ENCODE measurements at regions not wholly inside any gene's neighbourhood (a gene's known extent, or its start where the extent isn't known, plus 50 kb on each side); places are given as distances from the start of the nearest gene placed in this dataset.

GRCh38 chr15:61517335-61517734, 288.2 kb upstream of the RORA start:
- in situ Hi-C loops (cut with MboI), result no loop called here
- no peaks in the 10 kb centered on the region; the same call in 1 of the 2 replicates for H3K27me3 ChIP-seq (replicated peaks; ENCODE audit: insufficient read depth)
- no peaks in the 10 kb centered on the region for H3F3A ChIP-seq (ENCODE audit: insufficient read depth)
- no peaks in the 10 kb centered on the region for H3K9me2 ChIP-seq (ENCODE audit: insufficient read depth)
- no peaks in the 10 kb centered on the region for H3K36me3 ChIP-seq (ENCODE audit: low read depth)
- DNase-seq, result no peak
- TF ChIP-seq EZH2phosphoT487 (IDR thresholded peaks at IDR 0.05; ENCODE audit: insufficient read depth, low read depth) (no peak), EZH2 (IDR thresholded peaks at IDR 0.05; ENCODE audit: insufficient read depth, poor library complexity, severe bottlenecking) (no peak)
- no peak overlapping the region for H2AFZ ChIP-seq
- no peaks in the 10 kb centered on the region for H3K4me1 ChIP-seq (ENCODE audit: insufficient read depth)
- no peaks in the 10 kb centered on the region for H4K20me1 ChIP-seq (ENCODE audit: insufficient read depth)
- H3K79me2 ChIP-seq (ENCODE audit: insufficient read depth), result no peaks in the 10 kb centered on the region
- no peaks in the 10 kb centered on the region for H3K9me3 ChIP-seq (ENCODE audit: low read depth)
- H3K27ac ChIP-seq, result no peak overlapping the region
- no peak overlapping the region for H3K4me2 ChIP-seq (ENCODE audit: unreplicated experiment)
- H3K4me3 ChIP-seq, result no peak overlapping the region
- no peak overlapping the region for H3K9ac ChIP-seq

- Histone ChIP-seq H3K4me1 (ENCODE audit: insufficient read depth) (no peaks in the 10 kb centered on the region), H3K9me3 (ENCODE audit: low read depth) (no peaks in the 10 kb centered on the region), H3K9me2 (ENCODE audit: insufficient read depth) (no peaks in the 10 kb centered on the region), H3K36me3 (ENCODE audit: low read depth) (no peaks in the 10 kb centered on the region), H4K20me1 (ENCODE audit: insufficient read depth) (no peaks in the 10 kb centered on the region), H3K27me3 (replicated peaks; ENCODE audit: insufficient read depth) (no peaks in the 10 kb centered on the region), H3K79me2 (ENCODE audit: insufficient read depth) (no peaks in the 10 kb centered on the region), H3F3A (ENCODE audit: insufficient read depth) (no peaks in the 10 kb centered on the region), H2AFZ (no peak overlapping the region), H3K9ac (no peak overlapping the region), H3K4me3 (no peak overlapping the region), H3K4me2 (ENCODE audit: unreplicated experiment) (no peak overlapping the region), H3K27ac (no peak overlapping the region)
- 4 to 7% methylated on average over 1 of the region's 1 CpG for WGBS, 2 experiments (ENCODE audit: low coverage in 1 of 2, low lambda C conversion rate in 2 of 2, missing lambda C conversion rate in 2 of 2)
- no peak for TF ChIP-seq EZH2 (IDR thresholded peaks at IDR 0.05; ENCODE audit: insufficient read depth, poor library complexity, severe bottlenecking)
- TF ChIP-seq EZH2phosphoT487 (IDR thresholded peaks at IDR 0.05; ENCODE audit: insufficient read depth, low read depth), result no peak
- DNase-seq, result no peak
- in situ Hi-C loops (cut with MboI), result no loop called here
These were observed 282.7 kb upstream of the RORA start for GRCh38 chr15:61511756-61512155.

- TF ChIP-seq EZH2 (IDR thresholded peaks at IDR 0.05; ENCODE audit: insufficient read depth, poor library complexity, severe bottlenecking) (no peak), EZH2phosphoT487 (IDR thresholded peaks at IDR 0.05; ENCODE audit: insufficient read depth, low read depth) (no peak)
- WGBS, 2 experiments (ENCODE audit: low coverage in 1 of 2, low lambda C conversion rate in 2 of 2, missing lambda C conversion rate in 2 of 2), result 17 to 28% methylated on average over 3 of the region's 3 CpGs
- H3K9ac ChIP-seq, result no peak overlapping the region
- H3K9me3 ChIP-seq (ENCODE audit: low read depth), result no peaks in the 10 kb centered on the region
- H3K79me2 ChIP-seq (ENCODE audit: insufficient read depth), result no peaks in the 10 kb centered on the region
- no peaks in the 10 kb centered on the region for H3K4me1 ChIP-seq (ENCODE audit: insufficient read depth)
- H3F3A ChIP-seq (ENCODE audit: insufficient read depth), result no peaks in the 10 kb centered on the region
- no peaks in the 10 kb centered on the region for H3K27me3 ChIP-seq (replicated peaks; ENCODE audit: insufficient read depth)
- no peak overlapping the region for H2AFZ ChIP-seq
- no peak overlapping the region for H3K4me2 ChIP-seq (ENCODE audit: unreplicated experiment)
- DNase-seq, result no peak
- no peak overlapping the region for H3K27ac ChIP-seq
- H3K4me3 ChIP-seq, result no peak overlapping the region
- no peaks in the 10 kb centered on the region for H3K36me3 ChIP-seq (ENCODE audit: low read depth)
- no peaks in the 10 kb centered on the region for H4K20me1 ChIP-seq (ENCODE audit: insufficient read depth)
- in situ Hi-C loops (cut with MboI), result no loop called here
- H3K9me2 ChIP-seq (ENCODE audit: insufficient read depth), result no peaks in the 10 kb centered on the region
These were observed 282.0 kb upstream of the RORA start for GRCh38 chr15:61511089-61511488.

GRCh38 chr15:61509327-61509840, 280.3 kb upstream of the RORA start:
- H3K9me2 ChIP-seq (ENCODE audit: insufficient read depth), result no peaks in the 10 kb centered on the region
- H3K4me3 ChIP-seq, result no peak overlapping the region
- in situ Hi-C loops (cut with MboI), result no loop called here
- no peaks in the 10 kb centered on the region for H3K79me2 ChIP-seq (ENCODE audit: insufficient read depth)
- no peak for DNase-seq
- no peak for TF ChIP-seq EZH2 (IDR thresholded peaks at IDR 0.05; ENCODE audit: insufficient read depth, poor library complexity, severe bottlenecking)
- TF ChIP-seq EZH2phosphoT487 (IDR thresholded peaks at IDR 0.05; ENCODE audit: insufficient read depth, low read depth), result no peak
- H3K36me3 ChIP-seq (ENCODE audit: low read depth), result no peaks in the 10 kb centered on the region
- no peaks in the 10 kb centered on the region for H3K4me1 ChIP-seq (ENCODE audit: insufficient read depth)
- H4K20me1 ChIP-seq (ENCODE audit: insufficient read depth), result no peaks in the 10 kb centered on the region
- no peaks in the 10 kb centered on the region for H3K9me3 ChIP-seq (ENCODE audit: low read depth)
- no peak overlapping the region for H3K27ac ChIP-seq
- H2AFZ ChIP-seq, result no peak overlapping the region
- H3K9ac ChIP-seq, result no peak overlapping the region
- H3K4me2 ChIP-seq (ENCODE audit: unreplicated experiment), result no peak overlapping the region
- no peaks in the 10 kb centered on the region for H3K27me3 ChIP-seq (replicated peaks; ENCODE audit: insufficient read depth)
- 47 to 52% methylated on average over 7 of the region's 7 CpGs for WGBS, 2 experiments (ENCODE audit: low coverage in 1 of 2, low lambda C conversion rate in 2 of 2, missing lambda C conversion rate in 2 of 2)
- H3F3A ChIP-seq (ENCODE audit: insufficient read depth), result no peaks in the 10 kb centered on the region

- Histone ChIP-seq H3K9ac (no peak overlapping the region), H3K27ac (no peak overlapping the region), H3K27me3 (replicated peaks; ENCODE audit: insufficient read depth) (no peaks in the 10 kb centered on the region; the same call in 1 of the 2 replicates), H3K4me3 (no peak overlapping the region), H3K9me3 (ENCODE audit: low read depth) (no peaks in the 10 kb centered on the region), H3F3A (ENCODE audit: insufficient read depth) (no peaks in the 10 kb centered on the region), H4K20me1 (ENCODE audit: insufficient read depth) (no peaks in the 10 kb centered on the region), H2AFZ (no peak overlapping the region), H3K4me1 (ENCODE audit: insufficient read depth) (no peaks in the 10 kb centered on the region), H3K9me2 (ENCODE audit: insufficient read depth) (no peaks in the 10 kb centered on the region), H3K4me2 (ENCODE audit: unreplicated experiment) (no peak overlapping the region), H3K79me2 (ENCODE audit: insufficient read depth) (no peaks in the 10 kb centered on the region), H3K36me3 (ENCODE audit: low read depth) (no peaks in the 10 kb centered on the region)
- no peak for DNase-seq
- TF ChIP-seq EZH2phosphoT487 (IDR thresholded peaks at IDR 0.05; ENCODE audit: insufficient read depth, low read depth) (no peak), EZH2 (IDR thresholded peaks at IDR 0.05; ENCODE audit: insufficient read depth, poor library complexity, severe bottlenecking) (no peak)
- in situ Hi-C loops (cut with MboI), result no loop called here
These were observed 274.4 kb upstream of the RORA start for GRCh38 chr15:61503383-61503969.
